GM18873 (cell line): ENCODE measurements at regions not wholly inside any gene's neighbourhood (a gene's known extent, or its start where the extent isn't known, plus 50 kb on each side); places are given as distances from the start of the nearest gene placed in this dataset.
"Not testable (repeated sequence)": the region's sequence is repeated elsewhere in the genome, so short reads cannot be mapped to it uniquely, and the experiment has no call there.

Experiments used
- ATAC-seq: cut with Tn5 transposase; IDR thresholded peaks from one replicate; pipeline ENCODE4 v1.9.1; 2021; ENCODE audit warnings: mild to moderate bottlenecking, moderate library complexity, moderate number of reproducible peaks; ENCODE audit not compliant: unreplicated experiment, low FRiP score

GRCh38 chr18:78416853-78417252, 562.8 kb upstream of the SALL3 start:
- no peak for ATAC-seq

DNA sequence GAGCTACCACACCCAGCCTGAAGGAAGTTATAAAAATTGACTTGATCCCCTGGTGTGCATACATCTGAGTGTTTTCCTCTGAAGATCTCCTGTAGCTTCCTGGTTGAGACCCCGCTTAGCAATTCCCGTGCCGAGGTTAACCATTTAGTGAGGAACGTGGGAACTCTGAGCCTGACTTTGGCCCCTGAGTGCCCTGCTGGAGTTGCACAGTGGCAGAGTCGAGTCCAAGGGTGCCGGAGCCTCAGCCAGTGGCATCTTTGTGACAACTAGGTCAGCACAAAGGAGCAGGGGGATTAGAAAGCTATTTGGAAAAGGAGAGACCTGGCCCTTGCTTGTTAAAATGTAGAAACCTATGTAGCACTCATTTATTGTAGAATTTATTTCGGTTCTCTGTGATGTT, 561.2 kb upstream of the SALL3 start:
- no peak for ATAC-seq

DNA sequence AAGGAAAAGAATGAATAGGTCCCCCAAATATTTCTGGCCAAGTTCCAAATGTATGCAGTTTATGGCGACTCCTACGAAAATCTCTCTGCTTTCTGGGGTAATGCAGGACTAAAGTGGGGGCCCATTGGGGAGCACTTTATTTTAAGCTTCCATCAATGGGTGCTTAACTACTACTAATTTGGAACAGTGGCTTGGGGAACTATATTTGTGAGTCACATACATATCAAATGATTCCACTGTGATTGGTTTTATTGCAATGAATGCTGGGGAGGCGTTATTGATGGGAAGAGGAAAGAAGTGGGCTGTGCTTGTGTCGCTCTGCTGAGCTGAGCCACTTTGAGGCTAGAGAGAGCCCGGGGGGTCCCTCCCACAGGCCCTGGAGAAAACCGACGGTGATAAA, 560.4 kb upstream of the SALL3 start:
- no peak for ATAC-seq

GRCh38 chr18:78420116-78420515, 559.5 kb upstream of the SALL3 start:
- no peak for ATAC-seq

- no peak for ATAC-seq
These were observed 558.2 kb upstream of the SALL3 start for GRCh38 chr18:78421392-78421791.

- no peak for ATAC-seq
These were observed 557.3 kb upstream of the SALL3 start for GRCh38 chr18:78422336-78422735.

DNA sequence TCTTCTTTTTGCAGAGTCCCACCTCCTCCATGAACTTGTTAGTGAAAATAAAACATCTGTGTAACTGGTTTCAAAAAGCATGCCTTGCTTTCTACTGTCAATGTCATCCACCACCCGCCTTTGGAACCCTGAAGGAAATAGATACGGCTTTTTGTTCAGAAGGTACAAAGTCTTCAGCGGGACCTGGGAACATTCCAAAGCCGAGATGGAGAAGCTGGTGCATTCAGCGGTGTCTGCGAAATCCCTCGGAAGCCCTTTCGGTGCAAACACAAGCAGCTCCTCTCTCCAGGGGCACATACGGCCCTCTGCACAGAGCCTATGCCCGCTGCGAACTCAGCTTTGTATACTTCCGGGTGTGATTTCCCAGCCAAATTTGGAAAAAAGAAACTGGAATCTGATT, 555.8 kb upstream of the SALL3 start:
- no peak for ATAC-seq

DNA sequence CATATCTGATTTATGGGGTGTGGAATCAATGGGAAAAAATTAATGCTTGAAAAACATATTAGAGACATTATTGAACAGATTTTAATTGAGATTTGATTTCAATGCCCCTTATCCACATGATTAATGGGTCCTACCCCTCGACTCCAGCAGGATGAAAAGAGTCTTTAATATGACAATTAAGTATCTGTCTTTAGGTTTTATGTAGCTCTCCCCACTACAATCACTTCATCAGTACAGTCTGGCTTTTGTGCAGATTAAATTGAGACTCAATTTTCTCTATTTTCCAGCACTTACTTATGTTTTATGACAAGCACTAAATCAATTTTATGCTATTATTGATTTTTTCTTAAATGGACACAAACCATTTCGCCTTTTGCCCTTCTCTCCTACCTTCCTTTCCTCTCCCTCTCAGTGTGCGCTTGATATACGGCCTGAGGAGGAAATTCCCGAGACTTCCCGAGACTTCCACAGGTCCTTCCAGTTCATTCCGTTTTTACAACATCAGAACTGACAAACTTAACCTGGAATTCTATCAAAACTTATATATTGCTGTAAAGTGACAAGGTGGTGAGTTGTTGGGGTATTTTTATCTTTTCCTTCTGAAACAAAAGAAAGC, 555.1 kb upstream of the SALL3 start:
- no peak for ATAC-seq

GRCh38 chr18:78425019-78425412, 554.6 kb upstream of the SALL3 start:
- no peak for ATAC-seq

DNA sequence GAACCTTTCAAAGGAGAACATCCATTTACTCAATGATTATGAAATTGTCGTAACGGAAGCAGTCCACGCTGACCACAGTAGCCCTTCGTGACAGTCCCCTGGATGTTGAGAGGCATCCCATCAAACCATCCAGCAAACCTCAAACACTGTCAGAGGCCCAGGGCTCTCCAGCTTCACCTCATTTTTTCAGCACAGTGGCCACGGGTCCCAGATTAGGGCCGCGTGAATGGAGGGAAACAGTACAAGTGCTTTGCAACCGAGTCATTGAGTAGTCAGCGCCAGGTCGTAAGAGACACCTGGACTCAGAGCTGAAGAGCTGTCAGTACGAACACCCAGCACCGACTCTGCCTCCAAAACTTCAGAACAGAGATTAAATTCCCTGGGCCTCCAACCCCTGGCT, 552.5 kb upstream of the SALL3 start:
- ATAC-seq, result no peak

DNA sequence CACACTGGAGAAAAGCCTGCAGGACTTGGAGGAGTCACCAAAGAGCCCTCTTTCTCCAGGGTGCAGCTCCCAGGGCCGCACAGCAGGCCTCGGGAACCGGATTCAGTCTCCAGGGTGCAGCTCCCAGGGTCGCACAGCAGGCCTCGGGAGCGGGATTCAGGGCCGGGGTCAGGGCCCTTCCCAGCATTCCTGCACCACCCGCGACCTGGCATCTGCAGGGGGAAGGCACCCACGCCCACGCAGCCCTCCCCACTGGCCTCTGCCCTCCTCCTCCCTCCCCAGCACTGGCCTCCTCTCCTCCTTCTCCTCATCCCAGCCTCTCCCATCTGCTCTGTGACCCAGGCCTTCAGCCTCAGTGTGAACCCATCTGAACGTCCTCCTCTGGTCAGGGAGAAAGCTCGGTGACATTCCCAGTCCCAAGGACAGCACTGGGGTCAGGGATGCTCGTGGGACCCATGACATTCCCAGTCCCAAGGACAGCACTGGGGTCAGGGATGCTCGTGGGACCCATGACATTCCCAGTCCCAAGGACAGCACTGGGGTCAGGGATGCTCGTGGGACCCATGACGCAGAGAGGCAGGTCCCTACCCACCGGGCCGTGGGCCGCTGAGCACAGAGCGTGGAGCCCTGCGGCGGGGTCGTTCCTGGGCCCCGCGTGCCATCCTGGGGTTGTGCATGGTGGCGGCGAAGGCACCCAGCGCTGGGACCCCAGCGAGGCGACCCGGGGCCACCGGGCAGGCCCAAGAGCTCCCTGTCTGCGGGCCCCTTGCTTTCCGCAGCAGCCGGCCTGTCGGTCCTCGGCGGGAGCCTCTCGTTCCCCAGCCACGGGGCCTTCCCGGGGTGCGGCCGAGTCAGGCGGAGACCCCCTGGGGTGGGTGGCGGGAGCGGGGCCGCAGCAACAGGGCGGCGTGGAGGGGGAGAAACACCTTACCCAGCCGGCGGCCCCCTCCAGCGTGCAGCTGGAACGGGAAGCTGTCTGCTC, 550.2 kb upstream of the SALL3 start:
- ATAC-seq, result no peak

DNA sequence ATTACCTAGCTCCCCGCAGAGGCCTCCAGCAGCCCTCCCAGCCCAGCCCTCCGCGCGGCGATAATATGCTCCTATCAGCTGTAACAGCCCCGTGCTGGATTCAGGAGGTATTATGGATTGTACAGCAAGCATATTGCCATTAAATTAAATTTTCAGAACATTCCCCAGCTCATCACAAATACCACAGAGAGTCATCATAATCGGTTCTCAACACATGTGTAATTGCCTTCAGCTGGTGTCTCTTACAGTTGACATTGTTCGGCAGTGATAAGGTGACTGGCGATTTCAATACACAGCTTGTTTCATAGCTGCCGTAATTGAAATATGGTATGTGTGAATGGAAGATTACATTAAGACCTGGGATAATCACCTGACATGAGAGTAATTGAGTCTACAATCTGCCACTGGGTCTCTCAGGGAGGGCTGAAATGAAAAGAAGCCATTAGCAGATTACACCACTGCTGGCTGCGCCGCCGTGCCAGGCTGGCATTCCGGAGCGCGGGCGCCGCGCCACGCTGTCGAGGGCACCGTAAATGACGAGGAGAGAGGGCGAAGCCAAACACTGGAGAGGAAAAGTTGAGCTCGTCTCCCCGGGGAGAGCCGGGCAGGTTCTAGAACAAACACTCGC, 549.4 kb upstream of the SALL3 start:
- no peak for ATAC-seq

- no peak for ATAC-seq
These were observed 548.0 kb upstream of the SALL3 start for GRCh38 chr18:78431606-78432005.

GRCh38 chr18:78433562-78433961, 546.1 kb upstream of the SALL3 start:
- no peak for ATAC-seq

- no peak for ATAC-seq
These were observed 543.5 kb upstream of the SALL3 start for GRCh38 chr18:78436110-78436509.

GRCh38 chr18:78438235-78438634, 541.4 kb upstream of the SALL3 start:
- not testable (repeated sequence) for ATAC-seq

- no peak for ATAC-seq
These were observed 533.7 kb upstream of the SALL3 start for GRCh38 chr18:78445880-78446279.

- ATAC-seq, result no peak
These were observed 532.4 kb upstream of the SALL3 start for GRCh38 chr18:78447211-78447610.

GRCh38 chr18:78448106-78448505, 531.5 kb upstream of the SALL3 start:
- no peak for ATAC-seq

GRCh38 chr18:78448591-78448990, 531.0 kb upstream of the SALL3 start:
- no peak for ATAC-seq

DNA sequence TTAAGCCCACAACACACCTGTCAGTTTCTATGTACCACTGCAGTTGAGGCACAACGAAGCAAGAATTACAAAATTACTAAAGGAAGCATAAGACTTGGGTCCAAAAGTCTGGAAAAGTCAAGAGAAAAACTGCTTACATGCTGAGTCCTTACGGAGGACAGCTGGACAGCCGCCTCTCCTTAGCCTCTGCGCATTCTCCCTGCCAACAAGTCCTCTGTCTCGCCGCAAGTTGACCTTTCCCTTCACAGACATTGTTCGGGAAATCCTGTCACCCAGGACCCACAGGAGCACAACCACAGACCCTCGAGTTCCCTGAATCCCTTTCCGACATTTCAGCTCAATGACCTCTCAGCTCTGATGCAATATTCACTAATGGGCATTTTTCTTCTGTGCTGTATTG, 525.4 kb upstream of the SALL3 start:
- ATAC-seq, result no peak
